HG03432 (cell line): ENCODE measurements at regions not wholly inside any gene's neighbourhood (a gene's known extent, or its start where the extent isn't known, plus 50 kb on each side); places are given as distances from the start of the nearest gene placed in this dataset.
"Not testable (repeated sequence)": the region's sequence is repeated elsewhere in the genome, so short reads cannot be mapped to it uniquely, and the experiment has no call there.

ENCODE experiments used
- ATAC-seq: cut with Tn5 transposase; IDR thresholded peaks from one replicate; pipeline ENCODE4 v1.9.1; 2021; ENCODE audit warnings: mild to moderate bottlenecking, moderate library complexity; ENCODE audit not compliant: unreplicated experiment

DNA sequence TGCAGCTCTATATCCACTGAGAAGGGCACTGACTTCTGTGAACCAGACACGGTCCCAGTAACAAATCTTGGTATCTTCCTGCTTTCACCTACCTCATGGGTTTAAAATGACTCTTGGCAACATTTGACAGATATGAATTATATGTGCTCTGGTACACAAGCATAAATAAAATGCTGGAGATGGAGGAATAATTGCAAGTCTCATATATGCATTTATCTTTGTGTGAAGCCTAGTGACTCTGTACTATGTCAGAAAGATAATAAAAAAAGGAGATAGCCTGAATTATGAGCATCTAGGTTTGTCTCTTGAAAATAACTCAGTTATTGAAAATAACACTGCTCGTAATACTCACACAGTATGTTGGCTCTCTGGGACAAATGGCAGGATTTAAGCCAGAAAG is 167.1 kb upstream of the CRBN start:
- no peak for ATAC-seq

DNA sequence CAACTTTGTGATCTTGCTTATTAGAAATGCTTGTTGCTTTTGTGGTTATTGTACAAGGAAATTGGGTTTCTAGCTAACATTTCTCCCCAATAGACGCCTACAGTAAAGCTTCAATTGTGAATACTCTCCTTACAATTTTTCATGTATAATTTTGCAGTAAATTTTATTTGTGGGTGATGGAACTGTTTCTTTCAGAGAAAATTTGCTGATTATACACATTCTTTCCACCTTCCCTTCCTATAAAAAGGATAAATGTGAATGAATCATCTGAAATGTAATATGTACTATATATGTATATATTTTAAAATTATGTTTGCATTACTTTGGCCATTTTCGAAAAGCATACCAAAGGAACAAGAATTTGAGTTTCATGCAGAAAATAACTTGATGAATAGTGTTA is 162.7 kb upstream of the CRBN start:
- no peak for ATAC-seq

DNA sequence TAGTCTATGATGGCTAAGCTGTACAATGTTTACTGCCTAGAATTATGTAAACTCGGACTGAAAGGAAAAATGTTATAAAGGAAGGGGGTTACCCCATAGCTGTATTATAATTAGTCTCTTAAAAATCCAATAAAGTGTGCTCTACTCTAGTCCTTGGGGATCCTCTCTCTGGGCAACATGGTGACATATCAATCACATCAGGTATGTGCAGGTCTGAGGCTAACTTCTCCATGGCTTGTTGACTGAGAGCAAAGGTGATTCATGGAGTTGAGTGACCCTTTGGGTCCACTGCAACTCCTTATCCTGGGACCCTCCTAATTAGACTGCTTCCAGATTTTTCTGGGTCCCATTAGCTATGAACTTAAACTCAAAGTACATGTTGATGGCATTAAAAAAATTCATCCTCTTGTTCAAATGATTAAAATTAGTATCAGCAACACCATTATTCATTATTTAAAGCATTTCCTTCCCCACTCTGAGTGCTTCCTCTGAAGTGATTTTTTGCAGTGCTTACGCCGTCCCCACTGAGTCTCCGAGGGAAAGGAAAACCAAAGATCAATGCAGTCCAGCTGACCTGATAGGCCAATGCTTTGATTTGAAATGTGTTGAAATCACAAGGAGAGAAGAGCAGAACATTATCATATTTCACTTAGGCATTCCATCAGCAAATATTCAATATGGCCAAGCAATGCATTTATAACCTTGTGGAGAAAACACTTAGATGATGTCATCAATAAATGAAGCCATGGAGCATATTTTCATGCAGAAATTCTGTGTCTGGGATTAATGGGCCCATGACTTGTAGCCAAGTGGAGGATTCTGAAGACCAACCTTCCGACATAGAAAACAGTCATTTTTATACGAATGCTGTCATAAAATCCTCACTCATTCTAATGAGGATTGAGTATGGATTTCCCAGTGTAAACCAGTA is 161.7 kb upstream of the CRBN start:
- no peak for ATAC-seq

DNA sequence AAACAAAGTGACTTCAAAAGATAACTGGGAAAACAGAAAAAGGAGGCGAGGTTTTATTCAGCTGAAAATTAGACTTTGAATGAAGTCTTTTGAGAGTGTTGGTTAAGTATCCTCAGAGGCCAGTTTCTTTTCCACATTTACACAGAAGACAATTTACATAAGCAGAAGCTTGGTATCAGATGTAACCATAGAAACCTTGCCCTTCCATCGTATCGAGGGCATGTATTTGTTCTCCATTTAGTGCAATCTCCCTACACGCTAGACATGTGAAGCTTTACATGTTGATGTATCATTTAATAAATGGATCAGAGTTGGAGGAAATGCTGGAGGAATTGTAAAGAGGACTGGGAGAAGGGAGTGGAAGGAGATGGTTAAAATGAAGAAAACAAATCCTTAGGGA is 161.0 kb upstream of the CRBN start:
- ATAC-seq = no peak

DNA sequence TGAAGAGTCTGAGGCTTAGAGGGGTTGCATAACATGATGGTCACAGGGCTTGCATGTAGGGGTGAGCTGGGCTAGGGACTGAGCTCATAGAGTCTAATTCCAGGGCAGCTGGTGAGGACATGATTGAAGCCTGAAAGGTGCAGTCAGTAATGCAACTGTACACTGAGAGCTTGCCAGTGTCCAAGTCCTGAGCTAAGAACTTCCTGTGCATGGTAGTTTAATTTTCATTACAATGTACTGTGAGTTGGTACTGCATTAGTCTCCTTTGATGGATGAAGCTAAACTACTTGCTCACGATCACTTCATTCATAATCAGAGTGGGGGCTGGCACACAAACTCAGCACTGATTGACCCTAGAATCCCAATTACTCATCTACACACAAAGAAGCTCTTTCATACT is 156.4 kb upstream of the CRBN start:
- no peak for ATAC-seq

DNA sequence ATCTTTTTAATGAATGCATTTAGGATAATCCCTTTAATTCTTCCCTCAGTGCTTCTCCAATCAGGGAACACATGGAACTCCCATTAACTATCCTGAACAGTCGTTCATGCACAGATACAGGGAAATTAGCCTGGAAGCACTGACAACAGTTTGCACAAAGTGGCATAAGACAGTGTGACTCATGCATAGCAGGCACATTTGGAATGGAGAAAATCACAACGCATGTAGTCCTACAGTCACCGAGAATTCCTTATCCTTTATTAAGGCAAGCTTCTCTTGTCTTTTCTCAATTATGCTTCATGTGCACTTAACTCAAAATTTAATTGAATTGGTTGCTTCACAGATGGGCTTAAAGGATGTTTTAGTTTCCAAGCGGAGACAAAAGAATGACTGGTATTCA is 155.0 kb upstream of the CRBN start:
- ATAC-seq = no peak

DNA sequence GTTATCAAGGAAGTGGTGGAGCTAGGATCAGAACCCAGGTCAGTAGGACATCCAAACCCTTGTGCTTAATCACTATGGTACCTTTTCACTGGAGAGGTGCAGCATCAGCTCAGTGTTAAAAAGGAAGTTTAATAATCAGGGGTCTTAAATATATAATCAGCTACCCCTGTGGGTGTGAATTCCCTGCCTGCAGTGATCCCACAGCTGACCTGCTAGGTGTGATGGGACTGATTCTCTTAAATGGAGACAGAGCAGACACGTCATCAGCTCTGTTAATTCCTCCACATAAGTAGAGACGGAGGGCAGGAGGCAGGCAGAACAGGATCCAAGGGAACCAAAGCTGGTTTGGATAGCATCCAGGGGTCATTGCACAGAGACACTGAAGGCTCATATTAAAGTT is 154.1 kb upstream of the CRBN start:
- ATAC-seq = no peak

DNA sequence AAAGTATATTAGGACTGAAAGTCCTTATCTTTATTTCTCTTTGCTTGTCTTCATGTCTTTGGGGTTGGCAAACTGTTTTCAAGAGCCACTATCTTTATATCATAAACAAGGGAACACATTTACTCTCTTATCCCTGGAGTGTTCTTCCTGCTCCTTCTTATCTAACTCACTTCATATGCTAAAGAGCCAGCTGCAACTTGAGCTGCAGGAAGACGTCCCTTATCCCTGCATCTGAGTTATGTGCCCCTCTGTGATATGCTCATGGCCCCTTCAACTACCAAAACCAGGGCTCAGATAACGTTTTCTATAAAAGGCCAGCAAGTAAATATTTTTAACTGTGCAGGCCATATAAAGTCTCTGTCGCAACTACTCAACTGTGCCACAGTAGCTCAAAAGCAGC is 137.0 kb upstream of the CRBN start:
- ATAC-seq = no peak

DNA sequence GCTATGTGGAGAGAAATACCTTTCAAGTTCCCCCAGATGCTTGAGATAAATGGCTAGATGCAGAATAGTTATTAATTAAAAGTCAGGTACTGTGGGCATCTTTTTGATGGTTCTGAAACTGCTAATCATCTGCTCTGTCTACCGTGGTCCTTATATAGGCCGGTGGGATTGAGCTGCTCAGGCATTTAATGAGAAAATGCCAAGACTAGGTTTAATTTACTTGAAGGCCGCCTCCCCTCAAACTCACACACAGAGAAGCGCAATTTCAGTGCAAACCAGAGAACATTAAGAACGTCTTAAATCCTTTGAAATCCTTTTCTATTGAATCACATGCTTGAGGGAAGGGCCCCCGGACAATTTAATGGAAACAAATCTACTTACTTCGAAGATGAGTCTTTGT is 136.4 kb upstream of the CRBN start:
- no peak for ATAC-seq

DNA sequence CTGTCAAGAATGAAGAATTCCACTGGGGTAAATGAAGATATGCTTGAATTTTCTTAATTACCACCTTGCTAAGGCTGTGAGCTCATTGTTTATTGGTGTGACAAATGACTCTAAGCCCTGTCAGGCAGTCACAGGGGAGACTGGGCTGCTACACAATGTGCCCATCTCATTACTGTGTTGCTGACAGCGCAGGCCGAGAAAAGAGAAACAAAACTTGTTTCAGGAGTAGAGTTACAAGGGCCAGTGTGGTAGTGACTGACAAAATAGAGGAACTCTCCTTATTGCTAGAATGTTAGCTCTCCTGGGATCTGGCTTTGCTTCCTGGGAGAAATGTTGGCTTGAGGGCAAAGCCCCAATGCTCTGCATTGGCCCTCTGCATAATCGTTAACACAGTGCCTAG is 130.4 kb upstream of the CRBN start:
- no peak for ATAC-seq

DNA sequence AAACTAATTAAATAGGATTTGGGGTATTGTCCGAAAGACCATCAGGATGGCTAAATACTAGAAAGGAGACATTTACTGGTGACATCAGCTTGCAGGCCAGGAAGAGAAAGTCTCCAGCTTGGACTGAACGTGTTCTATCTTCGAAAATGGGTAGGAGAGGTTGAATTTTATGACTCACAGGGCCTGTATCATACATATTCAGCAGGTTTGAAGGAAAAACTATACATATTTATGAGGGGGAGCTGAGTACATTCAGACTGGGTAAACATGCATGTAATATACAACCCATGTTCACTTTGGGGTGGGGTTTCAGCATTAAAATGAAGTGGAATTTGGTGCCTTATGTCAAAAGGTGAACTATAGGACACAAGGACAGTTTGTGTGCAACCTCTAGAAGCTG is 129.3 kb upstream of the CRBN start:
- ATAC-seq = no peak

DNA sequence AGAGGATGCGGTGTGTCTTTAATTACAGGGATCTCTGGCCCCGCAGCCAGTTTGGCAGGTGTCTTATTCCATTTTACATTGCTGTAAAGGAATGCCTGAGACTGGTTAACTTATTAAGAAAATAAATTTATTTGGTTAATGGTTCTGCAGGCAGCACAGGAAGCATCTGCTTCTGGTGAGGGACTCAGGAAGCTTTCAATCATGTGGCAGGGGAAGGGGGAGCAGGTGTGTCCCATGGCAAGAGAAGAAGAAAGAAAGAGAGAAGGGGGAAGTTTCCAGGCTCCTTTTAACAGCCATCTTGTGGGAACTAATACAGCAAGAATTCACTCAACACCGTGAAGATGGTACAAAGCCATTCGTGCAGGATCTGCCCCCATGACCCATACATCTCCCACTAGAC is 128.0 kb upstream of the CRBN start:
- no peak for ATAC-seq

DNA sequence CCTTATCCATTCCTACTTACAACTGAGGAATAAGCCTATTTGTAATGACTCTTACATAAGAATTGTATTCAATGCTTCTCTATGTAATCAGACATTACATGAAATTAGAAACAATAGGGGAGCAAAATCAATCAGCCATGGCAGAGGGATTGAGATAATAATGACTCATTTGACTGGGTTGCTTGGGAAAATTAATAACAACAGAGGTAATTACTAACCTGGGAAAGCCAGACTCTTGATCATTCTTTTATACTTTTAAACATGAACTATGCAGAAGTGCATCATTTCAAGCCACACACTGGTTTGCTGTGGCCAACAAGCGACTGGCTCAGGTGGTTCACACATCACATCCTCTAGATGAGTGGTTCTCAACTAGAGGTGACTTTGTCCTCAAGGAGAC is 126.3 kb upstream of the CRBN start:
- no peak for ATAC-seq

DNA sequence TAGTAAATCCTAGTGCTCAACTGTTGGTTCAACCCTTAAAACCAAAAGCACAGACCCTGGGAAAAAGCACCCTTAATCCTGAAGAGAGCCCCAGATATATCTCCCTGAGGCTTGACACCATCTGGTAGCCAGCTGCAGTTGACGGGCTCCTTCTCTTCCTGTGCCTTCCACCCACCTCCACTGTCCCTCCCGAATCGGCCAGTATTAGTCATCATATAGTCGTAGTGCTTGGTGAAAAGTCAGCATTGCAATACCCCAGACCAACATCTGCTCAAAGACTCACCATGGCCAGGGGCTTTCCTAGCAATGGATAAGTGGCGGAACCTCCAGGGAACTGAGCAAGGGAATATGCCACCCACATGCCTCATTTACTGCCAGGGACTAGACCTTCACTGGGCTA is 125.6 kb upstream of the CRBN start:
- ATAC-seq = no peak

DNA sequence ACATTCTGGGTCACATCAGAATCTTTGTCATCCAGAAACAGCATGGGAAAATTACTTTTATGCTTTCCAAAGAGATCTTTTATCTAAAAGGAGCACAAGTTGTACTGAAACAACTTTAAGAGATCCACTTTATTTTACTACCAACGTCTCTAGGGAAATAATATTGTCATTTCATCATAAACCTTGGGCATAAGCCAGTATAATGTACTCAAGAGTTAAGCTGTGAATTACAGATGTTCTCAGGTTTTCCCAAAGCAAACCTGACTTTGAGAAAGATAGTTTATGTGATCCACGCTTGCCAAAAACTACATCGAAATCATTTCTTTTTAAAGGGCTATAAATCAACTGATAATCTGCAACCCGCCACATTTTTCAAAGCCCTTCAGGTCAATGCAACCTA is 124.1 kb upstream of the CRBN start:
- ATAC-seq = no peak

DNA sequence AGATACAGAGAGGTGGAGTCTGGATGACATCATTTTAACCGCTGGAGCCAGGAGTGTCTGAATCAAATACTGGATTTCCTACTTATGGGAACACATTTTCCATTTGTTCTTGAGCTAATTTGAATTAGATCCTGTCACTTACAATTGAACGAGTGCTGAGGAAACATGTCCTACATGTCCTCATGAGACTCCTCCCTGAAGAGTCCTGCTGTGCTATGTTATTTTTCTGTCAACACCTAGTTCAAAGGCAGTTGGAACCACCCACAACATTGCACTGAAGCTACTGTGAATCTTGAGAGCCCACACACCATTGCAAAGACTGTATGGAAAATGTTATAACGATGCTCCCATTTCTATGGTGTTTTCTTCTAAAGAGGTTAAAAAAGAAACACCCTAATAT is 123.5 kb upstream of the CRBN start:
- no peak for ATAC-seq

DNA sequence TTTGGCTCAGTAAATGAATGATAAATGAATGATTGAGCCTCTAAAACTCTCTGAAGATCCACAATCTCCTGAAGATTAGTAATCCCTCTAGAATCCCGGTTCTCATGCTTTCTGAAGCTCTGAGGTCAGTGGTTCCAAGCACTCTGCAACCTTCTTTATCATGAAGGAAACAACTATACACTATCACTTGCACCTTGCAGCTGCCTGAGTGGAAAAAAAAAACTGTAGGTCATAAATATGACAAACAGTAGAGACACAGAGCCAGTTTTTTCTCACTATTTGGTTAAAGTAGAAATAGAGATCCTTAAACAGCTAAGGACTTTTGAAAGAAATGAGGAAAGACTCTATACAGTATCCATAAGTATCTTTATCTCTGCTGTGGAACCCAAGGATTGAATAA is 122.0 kb upstream of the CRBN start:
- no peak for ATAC-seq

DNA sequence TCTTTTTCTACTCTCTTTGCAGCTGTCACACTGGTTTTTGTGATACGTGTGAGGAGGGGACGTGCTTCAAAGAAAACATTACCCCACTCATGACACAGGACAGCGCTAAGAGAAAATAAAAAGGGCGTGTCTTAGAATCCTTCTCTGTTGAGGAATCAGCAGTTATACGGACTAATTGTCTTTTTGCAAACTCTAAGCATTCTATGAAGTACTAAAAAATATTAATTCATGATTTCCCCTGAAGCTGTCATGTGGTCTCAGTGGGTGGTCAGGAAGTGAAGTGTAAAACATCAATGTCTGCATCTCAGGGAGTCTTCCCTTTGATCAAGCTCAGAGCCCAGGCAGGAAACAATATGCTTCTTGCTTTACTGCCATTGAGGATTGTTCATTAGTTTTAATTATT is 117.5 kb upstream of the CRBN start:
- ATAC-seq = no peak

DNA sequence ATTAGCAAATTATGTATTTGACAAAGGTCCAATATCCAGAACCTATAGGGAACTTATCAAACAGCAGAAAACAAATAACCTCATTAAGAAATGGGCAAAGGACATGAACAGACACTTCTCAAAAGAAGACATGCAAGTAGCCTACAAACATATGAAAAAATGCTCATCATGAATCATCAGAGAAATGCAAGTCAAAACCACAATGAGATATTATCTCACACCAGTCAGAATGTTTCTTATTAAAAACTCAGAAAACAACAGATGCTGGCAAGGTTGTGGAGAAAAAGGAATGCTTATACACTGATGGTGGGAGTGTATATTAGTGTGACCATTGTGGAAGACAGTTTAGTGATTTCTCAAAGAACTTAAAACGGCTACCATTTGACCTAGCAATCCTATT is 116.1 kb upstream of the CRBN start:
- ATAC-seq = no peak

DNA sequence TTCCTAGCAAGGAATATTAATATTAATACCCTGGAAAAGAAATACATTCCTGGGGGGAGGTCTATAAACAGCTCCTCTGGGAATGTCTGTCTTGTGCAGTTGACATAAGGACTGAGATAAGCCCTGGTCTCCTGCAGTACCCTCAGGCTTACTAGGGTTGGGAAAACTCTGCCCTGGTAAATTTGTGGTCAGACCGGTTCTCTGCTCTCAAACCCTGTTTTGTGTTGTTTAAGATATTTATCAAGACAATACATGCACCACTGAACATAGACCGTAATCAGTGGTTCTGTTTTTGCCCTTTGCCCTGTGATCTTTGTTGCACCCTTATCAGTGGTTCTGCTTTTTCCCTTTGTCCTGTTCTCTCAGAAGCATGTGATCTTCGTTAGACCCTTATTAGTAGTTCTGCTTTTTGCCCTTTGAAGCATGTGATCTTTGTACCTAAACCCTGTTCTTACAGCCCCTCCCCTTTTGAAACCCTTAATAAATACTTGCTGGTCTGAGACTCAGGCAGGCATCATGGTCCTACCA is 112.3 kb upstream of the CRBN start:
- ATAC-seq = not testable (repeated sequence)

DNA sequence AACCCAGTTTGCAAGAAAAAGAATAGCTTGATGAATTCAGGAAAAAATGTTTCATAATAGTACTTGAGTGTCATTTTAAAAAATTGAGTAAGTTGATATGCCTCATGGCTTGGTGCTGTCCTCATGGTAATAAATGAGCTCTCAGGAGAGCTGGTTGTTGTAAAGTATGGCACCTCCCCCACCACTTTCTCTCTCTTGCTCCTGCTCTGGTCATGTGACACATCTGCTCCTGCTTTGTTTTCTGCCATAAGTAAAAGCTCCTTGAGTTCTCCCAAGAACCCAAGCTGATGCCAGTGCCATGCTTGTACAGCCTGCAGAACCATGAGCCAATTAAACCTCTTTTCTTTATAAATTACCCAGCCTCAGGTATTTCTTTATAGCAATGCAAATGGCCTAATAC is 108.8 kb upstream of the CRBN start:
- no peak for ATAC-seq

DNA sequence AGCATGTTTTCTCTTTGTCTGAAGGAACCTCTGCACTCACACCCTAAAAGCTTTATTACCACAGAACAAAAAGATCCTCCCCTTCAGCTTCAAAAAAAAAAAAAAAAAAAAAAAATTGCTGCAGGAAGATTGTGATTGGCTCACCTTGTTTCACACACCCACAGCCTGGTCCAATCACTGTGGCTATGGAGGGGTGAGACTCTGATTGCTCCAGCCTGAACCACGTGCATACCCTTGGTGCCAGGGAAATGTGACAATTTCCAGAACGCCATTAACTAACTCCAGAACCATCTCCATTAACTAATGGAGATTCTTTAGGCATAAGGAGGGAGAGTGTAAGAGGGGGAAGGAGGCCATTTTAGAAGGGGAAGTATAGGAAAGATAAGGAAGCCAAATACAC is 106.5 kb upstream of the CRBN start:
- ATAC-seq = no peak

DNA sequence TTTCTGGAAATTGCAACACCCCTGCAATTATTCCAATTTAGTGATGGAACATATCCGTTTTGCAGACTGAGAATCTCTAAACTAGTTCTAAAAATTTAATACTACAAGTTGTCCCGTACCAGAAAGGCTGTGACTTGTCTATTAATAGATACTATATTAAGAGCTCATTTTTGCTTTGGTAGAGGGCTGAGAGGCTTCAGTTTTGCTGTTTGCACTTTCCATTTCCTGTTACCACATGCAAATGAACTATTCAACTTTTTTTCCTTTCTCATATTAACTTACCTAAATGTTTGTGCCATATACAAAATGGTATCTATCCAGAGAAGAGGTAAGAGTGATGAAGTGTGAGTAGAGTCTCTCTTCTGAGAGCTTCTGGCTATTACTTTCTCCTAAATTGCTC is 101.5 kb upstream of the CRBN start:
- ATAC-seq = peak; percentile 74
